HepG2 (cell line): ENCODE measurements at regions not wholly inside any gene's neighbourhood (a gene's known extent, or its start where the extent isn't known, plus 50 kb on each side); places are given as distances from the start of the nearest gene placed in this dataset.

Experiments
- ATAC-seq: fragments of 200-7000 bp; cut with Tn5 transposase; 3 replicates; pipeline ENCODE4 v1.9.1; 2020; ENCODE audit warnings: mild to moderate bottlenecking, moderate library complexity
- BruUV-seq: library from RNA; stranded (reverse); fragments of 400-500 nt; replicated peaks from 2 replicates; lab custom pipeline; 2021; lab: Mats Ljungman, UMichigan
- CTCF ChIA-PET: fragments of 300-600 bp; formaldehyde crosslinking; extraction: SDS; loops from one replicate; lab custom pipeline; 2021; ENCODE audit warnings: low total read pairs, inconsistent platforms, low intra/inter-chr PET ratio; lab: Yijun Ruan, JAX
- POLR2A ChIA-PET: fragments of 350-600 bp; sonication (Branson Sonifier 250); formaldehyde crosslinking; loops from one replicate; lab custom pipeline; 2020; ENCODE audit warnings: antibody characterized with exemption, inconsistent platforms; lab: Yijun Ruan, JAX
- DNase-seq: peaks from one replicate; pipeline ENCODE4 v3.0.0-alpha.2; 2015; ENCODE audit warnings: low spot score
- FAIRE-seq: peaks from 3 replicates; lab custom pipeline; 2011; peaks lifted over from hg19 to GRCh38; lab: Jason Lieb, UNC
- H2AFZ ChIP-seq: one replicate; pipeline ENCODE4 v1.6.1; 2011; ENCODE audit warnings: low read length, inconsistent platforms
- H3K27ac ChIP-seq: fragments of 300-600 bp; 3 replicates; pipeline ENCODE4 v1.8.0; 2011; ENCODE audit warnings: mixed run types, mild to moderate bottlenecking, mixed read lengths, low read length, inconsistent platforms; ENCODE audit not compliant: insufficient read depth; ENCODE audit errors: extremely low read length
- H3K27me3 ChIP-seq, 2 experiments: fragments of 200-600 bp in 1 of 2; 2 replicates in 1 of 2; 3 replicates in 1 of 2; pipeline versions ENCODE4 v1.6.0 to v1.8.0; 2011; ENCODE audit warnings: low read length in 2 of 2, mild to moderate bottlenecking in 2 of 2, moderate library complexity in 2 of 2, inconsistent platforms in 1 of 2; ENCODE audit not compliant: insufficient read depth in 2 of 2, control insufficient read depth in 1 of 2
- H3K36me3 ChIP-seq, 2 experiments: fragments of 200-600 bp in 1 of 2; replicated peaks in 1 of 2; 2 replicates in 1 of 2; 3 replicates in 1 of 2; pipeline versions ENCODE4 v1.5.1 to v1.8.0; 2011; ENCODE audit warnings: low read length in 2 of 2, inconsistent platforms in 1 of 2; ENCODE audit not compliant: insufficient read depth in 2 of 2, control insufficient read depth in 1 of 2
- H3K4me1 ChIP-seq: 2 replicates; pipeline ENCODE4 v1.5.1; 2012; ENCODE audit warnings: low read length, inconsistent platforms; ENCODE audit not compliant: insufficient read depth
- H3K4me2 ChIP-seq: 2 replicates; pipeline ENCODE4 v1.6.0; 2011; ENCODE audit warnings: low read depth, low read length, inconsistent platforms
- H3K4me3 ChIP-seq, 3 experiments: fragments of 200-600 bp in 1 of 3; sonication (generic), shearing (Covaris generic) in 1 of 3; replicated peaks in 1 of 3; 2 replicates each; pipeline ENCODE4 v1.5.1; 2011 to 2016; ENCODE audit warnings: low read length in 3 of 3, inconsistent platforms in 2 of 3, low read depth in 2 of 3, mild to moderate bottlenecking in 2 of 3, control low read depth in 1 of 3, mixed read lengths in 1 of 3; ENCODE audit not compliant: insufficient read depth in 1 of 3
- H3K79me2 ChIP-seq: one replicate; pipeline ENCODE4 v1.6.1; 2011; ENCODE audit warnings: low read length, inconsistent platforms; ENCODE audit not compliant: insufficient read depth
- H3K9ac ChIP-seq: 2 replicates; pipeline ENCODE4 v1.6.0; 2011; ENCODE audit warnings: mild to moderate bottlenecking, low read depth, low read length, inconsistent platforms; ENCODE audit not compliant: insufficient read depth
- H3K9me3 ChIP-seq: 2 replicates; pipeline ENCODE4 v1.5.1; 2012; ENCODE audit warnings: mild to moderate bottlenecking, low read length
- H4K20me1 ChIP-seq: 2 replicates; pipeline ENCODE4 v1.6.0; 2011; ENCODE audit warnings: inconsistent platforms, mild to moderate bottlenecking, low read length, moderate library complexity; ENCODE audit not compliant: insufficient read depth
- ATM ChIP-seq: fragments of 450-650 bp; IDR thresholded peaks from 2 replicates; pipeline ENCODE4 v1.7.1; 2017; ENCODE audit warnings: mild to moderate bottlenecking, borderline replicate concordance
- EED ChIP-seq: sonication (generic); formaldehyde crosslinking; IDR thresholded peaks from 2 replicates; pipeline ENCODE4 v1.5.0; 2020; ENCODE audit warnings: mild to moderate bottlenecking, missing genetic modification reagents
- ETV6 ChIP-seq: sonication (generic); formaldehyde crosslinking; conservative IDR thresholded peaks from 2 replicates; pipeline ENCODE4 v1.4.0; 2020; ENCODE audit warnings: missing genetic modification reagents
- FOSL2 ChIP-seq: sonication (generic); formaldehyde crosslinking; IDR thresholded peaks from 2 replicates; pipeline ENCODE4 v1.4.0; 2020; ENCODE audit warnings: missing genetic modification reagents
- GTF2F1 ChIP-seq: fragments of 150-350 bp; IDR thresholded peaks from 2 replicates; pipeline ENCODE4 v1.6.1; 2014; ENCODE audit warnings: low read length
- HCFC1 ChIP-seq: fragments of 150-350 bp; IDR thresholded peaks from 2 replicates; pipeline ENCODE4 v1.6.1; 2014; ENCODE audit warnings: low read depth, low read length
- HDAC1 ChIP-seq: sonication (generic); formaldehyde crosslinking; IDR thresholded peaks from 2 replicates; pipeline ENCODE4 v1.5.1; 2020; ENCODE audit warnings: mild to moderate bottlenecking, missing genetic modification reagents
- HMG20B ChIP-seq: conservative IDR thresholded peaks from 2 replicates; pipeline ENCODE4 v1.6.1; 2016; ENCODE audit warnings: missing genetic modification reagents, missing compliant biosample characterization
- NFE2L2 ChIP-seq: fragments of 150-350 bp; IDR thresholded peaks from 2 replicates; pipeline ENCODE4 v1.6.1; 2014; ENCODE audit warnings: low read length
- RARA ChIP-seq: IDR thresholded peaks from 2 replicates; pipeline ENCODE4 v1.6.1; 2016; ENCODE audit warnings: missing genetic modification reagents, missing compliant biosample characterization
- THAP11 ChIP-seq: IDR thresholded peaks from 2 replicates; pipeline ENCODE4 v1.6.1; 2016; ENCODE audit warnings: missing biosample characterization, missing genetic modification reagents
- ZNF160 ChIP-seq: sonication (generic); formaldehyde crosslinking; IDR thresholded peaks from 2 replicates; pipeline ENCODE4 v1.8.0; 2022; ENCODE audit warnings: mild to moderate bottlenecking, inconsistent platforms, missing genetic modification reagents
- ZNF205 ChIP-seq: IDR thresholded peaks from 2 replicates; pipeline ENCODE4 v1.6.1; 2018; ENCODE audit warnings: missing biosample characterization, missing genetic modification reagents
- ZNF781 ChIP-seq: sonication (generic); formaldehyde crosslinking; IDR thresholded peaks from 2 replicates; pipeline ENCODE4 v1.5.1; 2020; ENCODE audit warnings: borderline replicate concordance, mild to moderate bottlenecking, missing genetic modification reagents; ENCODE audit errors: not compliant biosample characterization
- WGBS: methylation state at CpG from one replicate; pipeline ENCODE4 v1.1.6; 2017; ENCODE audit warnings: low lambda C conversion rate; 5-methylcytosine and 5-hydroxymethylcytosine counted together
- in situ Hi-C: cut with HindIII; loops from 2 replicates; pipeline ENCODE4 v1.10.0; 2017; ENCODE audit warnings: low pct_unique_long_range_greater_than_20kb; ENCODE audit not compliant: extremely low pct_ligation_motif_present
- intact Hi-C: fragments of 100-400 bp; cut with micrococcal nuclease; formaldehyde crosslinking; loops from one replicate; pipeline ENCODE4 v1.10.0; 2022; ENCODE audit not compliant: unreplicated experiment
- TF ChIP-seq, protein P1 (sequence below): sonication (generic); formaldehyde crosslinking; IDR thresholded peaks from 2 replicates; pipeline ENCODE4 v1.5.1; 2020; ENCODE audit warnings: missing genetic modification reagents, mild to moderate bottlenecking, borderline replicate concordance
- TF ChIP-seq, protein P2 (sequence below): sonication (generic); formaldehyde crosslinking; IDR thresholded peaks from 2 replicates; pipeline ENCODE4 v1.4.0; 2020; ENCODE audit warnings: mild to moderate bottlenecking, missing genetic modification reagents, borderline replicate concordance
- TF ChIP-seq, protein P3 (sequence below): sonication (generic); formaldehyde crosslinking; IDR thresholded peaks from 2 replicates; pipeline ENCODE4 v1.9.0; 2021; ENCODE audit warnings: missing genetic modification reagents, borderline replicate concordance
- TF ChIP-seq, protein P4 (sequence below): sonication (generic); formaldehyde crosslinking; IDR thresholded peaks from 2 replicates; pipeline ENCODE4 v1.8.0; 2022; ENCODE audit warnings: low read depth, missing genetic modification reagents

DNA sequence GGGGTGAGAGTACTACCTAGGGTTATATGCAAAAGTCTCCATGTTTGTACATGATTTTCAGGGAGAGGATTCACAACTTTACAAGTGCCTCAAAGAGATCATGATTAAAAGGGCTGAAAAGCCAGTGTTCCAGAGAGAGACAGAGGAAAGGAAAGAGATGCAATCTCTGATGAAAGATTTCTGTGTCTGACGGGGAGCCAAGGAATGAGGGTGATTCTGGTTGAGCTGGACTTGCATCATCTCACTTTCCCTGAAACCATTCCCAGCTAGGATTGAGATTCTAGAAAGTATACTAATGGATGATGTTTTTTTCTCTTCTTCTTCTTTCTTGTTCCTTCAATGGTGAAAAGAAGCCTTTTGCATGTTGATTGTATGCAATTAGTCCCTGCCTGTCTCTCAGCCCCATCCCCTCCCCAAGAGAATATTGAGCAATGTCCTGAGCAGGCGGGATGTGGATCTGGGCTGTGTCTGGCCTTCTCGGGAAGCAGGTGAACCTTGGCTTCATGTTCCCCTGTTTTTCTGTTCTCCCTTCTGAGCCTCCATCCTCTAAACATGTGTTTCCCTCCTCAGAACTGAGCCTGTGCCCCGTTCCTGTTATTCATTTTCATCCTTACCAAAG, 186.1 kb downstream of the ZNF365 start:
- Histone ChIP-seq H2AFZ (no peak overlapping the region), H3K27ac (no peak overlapping the region), H3K27me3 (no peaks in the 10 kb centered on the region), H4K20me1 (no peaks in the 10 kb centered on the region), H3K9ac (no peak overlapping the region), H3K4me3 (no peak overlapping the region), H3K79me2 (no peaks in the 10 kb centered on the region), H3K9me3 (no peaks in the 10 kb centered on the region), H3K4me1 (no peaks in the 10 kb centered on the region), H3K4me2 (no peak overlapping the region), H3K36me3 (no peaks in the 10 kb centered on the region)
- POLR2A ChIA-PET = no interaction called here
- ATAC-seq (no peak), DNase-seq (no peak), FAIRE-seq (no peak)
- in situ Hi-C loops (no loop called here), intact Hi-C loops (no loop called here)
- CTCF ChIA-PET = no interaction called here
- 6% methylated on average over 4 of the region's 4 CpGs for WGBS
- BruUV-seq = no TSS peak
- TF ChIP-seq ZNF160 (no peak), ZNF205 (CRISPR knock-in tag) (no peak), HDAC1 (CRISPR knock-in tag) (no peak), ZNF781 (CRISPR knock-in tag) (no peak), FOSL2 (no peak), EED (no peak), RARA (CRISPR knock-in tag) (no peak), ATM (no peak), THAP11 (CRISPR knock-in tag) (no peak), NFE2L2 (no peak), HMG20B (CRISPR knock-in tag) (no peak), HCFC1 (no peak), GTF2F1 (no peak), ETV6 (CRISPR knock-in tag) (no peak)
- TF ChIP-seq, protein P1, sequence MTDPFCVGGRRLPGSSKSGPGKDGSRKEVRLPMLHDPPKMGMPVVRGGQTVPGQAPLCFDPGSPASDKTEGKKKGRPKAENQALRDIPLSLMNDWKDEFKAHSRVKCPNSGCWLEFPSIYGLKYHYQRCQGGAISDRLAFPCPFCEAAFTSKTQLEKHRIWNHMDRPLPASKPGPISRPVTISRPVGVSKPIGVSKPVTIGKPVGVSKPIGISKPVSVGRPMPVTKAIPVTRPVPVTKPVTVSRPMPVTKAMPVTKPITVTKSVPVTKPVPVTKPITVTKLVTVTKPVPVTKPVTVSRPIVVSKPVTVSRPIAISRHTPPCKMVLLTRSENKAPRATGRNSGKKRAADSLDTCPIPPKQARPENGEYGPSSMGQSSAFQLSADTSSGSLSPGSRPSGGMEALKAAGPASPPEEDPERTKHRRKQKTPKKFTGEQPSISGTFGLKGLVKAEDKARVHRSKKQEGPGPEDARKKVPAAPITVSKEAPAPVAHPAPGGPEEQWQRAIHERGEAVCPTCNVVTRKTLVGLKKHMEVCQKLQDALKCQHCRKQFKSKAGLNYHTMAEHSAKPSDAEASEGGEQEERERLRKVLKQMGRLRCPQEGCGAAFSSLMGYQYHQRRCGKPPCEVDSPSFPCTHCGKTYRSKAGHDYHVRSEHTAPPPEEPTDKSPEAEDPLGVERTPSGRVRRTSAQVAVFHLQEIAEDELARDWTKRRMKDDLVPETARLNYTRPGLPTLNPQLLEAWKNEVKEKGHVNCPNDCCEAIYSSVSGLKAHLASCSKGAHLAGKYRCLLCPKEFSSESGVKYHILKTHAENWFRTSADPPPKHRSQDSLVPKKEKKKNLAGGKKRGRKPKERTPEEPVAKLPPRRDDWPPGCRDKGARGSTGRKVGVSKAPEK (CRISPR knock-in tag) = no peak
- TF ChIP-seq, protein P2, sequence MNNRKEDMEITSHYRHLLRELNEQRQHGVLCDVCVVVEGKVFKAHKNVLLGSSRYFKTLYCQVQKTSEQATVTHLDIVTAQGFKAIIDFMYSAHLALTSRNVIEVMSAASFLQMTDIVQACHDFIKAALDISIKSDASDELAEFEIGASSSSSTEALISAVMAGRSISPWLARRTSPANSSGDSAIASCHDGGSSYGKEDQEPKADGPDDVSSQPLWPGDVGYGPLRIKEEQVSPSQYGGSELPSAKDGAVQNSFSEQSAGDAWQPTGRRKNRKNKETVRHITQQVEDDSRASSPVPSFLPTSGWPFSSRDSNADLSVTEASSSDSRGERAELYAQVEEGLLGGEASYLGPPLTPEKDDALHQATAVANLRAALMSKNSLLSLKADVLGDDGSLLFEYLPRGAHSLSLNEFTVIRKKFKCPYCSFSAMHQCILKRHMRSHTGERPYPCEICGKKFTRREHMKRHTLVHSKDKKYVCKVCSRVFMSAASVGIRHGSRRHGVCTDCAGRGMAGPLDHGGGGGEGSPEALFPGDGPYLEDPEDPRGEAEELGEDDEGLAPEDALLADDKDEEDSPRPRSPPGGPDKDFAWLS = no peak
- TF ChIP-seq, protein P3, sequence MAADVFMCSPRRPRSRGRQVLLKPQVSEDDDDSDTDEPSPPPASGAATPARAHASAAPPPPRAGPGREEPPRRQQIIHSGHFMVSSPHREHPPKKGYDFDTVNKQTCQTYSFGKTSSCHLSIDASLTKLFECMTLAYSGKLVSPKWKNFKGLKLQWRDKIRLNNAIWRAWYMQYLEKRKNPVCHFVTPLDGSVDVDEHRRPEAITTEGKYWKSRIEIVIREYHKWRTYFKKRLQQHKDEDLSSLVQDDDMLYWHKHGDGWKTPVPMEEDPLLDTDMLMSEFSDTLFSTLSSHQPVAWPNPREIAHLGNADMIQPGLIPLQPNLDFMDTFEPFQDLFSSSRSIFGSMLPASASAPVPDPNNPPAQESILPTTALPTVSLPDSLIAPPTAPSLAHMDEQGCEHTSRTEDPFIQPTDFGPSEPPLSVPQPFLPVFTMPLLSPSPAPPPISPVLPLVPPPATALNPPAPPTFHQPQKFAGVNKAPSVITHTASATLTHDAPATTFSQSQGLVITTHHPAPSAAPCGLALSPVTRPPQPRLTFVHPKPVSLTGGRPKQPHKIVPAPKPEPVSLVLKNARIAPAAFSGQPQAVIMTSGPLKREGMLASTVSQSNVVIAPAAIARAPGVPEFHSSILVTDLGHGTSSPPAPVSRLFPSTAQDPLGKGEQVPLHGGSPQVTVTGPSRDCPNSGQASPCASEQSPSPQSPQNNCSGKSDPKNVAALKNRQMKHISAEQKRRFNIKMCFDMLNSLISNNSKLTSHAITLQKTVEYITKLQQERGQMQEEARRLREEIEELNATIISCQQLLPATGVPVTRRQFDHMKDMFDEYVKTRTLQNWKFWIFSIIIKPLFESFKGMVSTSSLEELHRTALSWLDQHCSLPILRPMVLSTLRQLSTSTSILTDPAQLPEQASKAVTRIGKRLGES (CRISPR knock-in tag) = no peak
- TF ChIP-seq, protein P4, sequence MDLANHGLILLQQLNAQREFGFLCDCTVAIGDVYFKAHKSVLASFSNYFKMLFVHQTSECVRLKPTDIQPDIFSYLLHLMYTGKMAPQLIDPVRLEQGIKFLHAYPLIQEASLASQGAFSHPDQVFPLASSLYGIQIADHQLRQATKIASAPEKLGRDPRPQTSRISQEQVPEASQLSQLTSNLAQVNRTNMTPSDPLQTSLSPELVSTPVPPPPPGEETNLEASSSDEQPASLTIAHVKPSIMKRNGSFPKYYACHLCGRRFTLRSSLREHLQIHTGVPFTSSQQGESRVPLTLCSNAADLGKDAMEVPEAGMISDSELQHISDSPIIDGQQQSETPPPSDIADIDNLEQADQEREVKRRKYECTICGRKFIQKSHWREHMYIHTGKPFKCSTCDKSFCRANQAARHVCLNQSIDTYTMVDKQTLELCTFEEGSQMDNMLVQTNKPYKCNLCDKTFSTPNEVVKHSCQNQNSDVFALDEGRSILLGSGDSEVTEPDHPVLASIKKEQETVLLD (CRISPR knock-in tag) = no peak
